ENCODE measurements at regions not wholly inside any gene's neighbourhood (a gene's known extent, or its start where the extent isn't known, plus 50 kb on each side); places are given as distances from the start of the nearest gene placed in this dataset.

GRCh38 chr1:82297139-82297896, 496.6 kb downstream of the ADGRL2 start:
- no peak for DNase-seq

GRCh38 chr1:82287556-82287955, 486.8 kb downstream of the ADGRL2 start:
- no peak for DNase-seq

- no peak for DNase-seq
Observed at GRCh38 chr1:82284213-82284612, 483.5 kb downstream of the ADGRL2 start.

- no peak for DNase-seq
Observed at GRCh38 chr1:82279241-82279640, 478.5 kb downstream of the ADGRL2 start.

GRCh38 chr1:82273816-82274215, 473.1 kb downstream of the ADGRL2 start:
- no peak for DNase-seq

GRCh38 chr1:82269431-82269830, 468.7 kb downstream of the ADGRL2 start:
- no peak for DNase-seq

- DNase-seq, result no peak
Observed at GRCh38 chr1:82268826-82269225, 468.1 kb downstream of the ADGRL2 start.

GRCh38 chr1:82266351-82266750, 465.6 kb downstream of the ADGRL2 start:
- DNase-seq, result no peak

- DNase-seq, result no peak
Observed at GRCh38 chr1:82265436-82265835, 464.7 kb downstream of the ADGRL2 start.

GRCh38 chr1:82264802-82265201, 464.1 kb downstream of the ADGRL2 start:
- DNase-seq, result no peak

- no peak for DNase-seq
Observed at GRCh38 chr1:82263396-82263795, 462.7 kb downstream of the ADGRL2 start.

GRCh38 chr1:82260666-82261065, 459.9 kb downstream of the ADGRL2 start:
- DNase-seq, result no peak

GRCh38 chr1:82260051-82260450, 459.3 kb downstream of the ADGRL2 start:
- no peak for DNase-seq

- no peak for DNase-seq
Observed at GRCh38 chr1:82258887-82259286, 458.2 kb downstream of the ADGRL2 start.

GRCh38 chr1:82246050-82246449, 445.3 kb downstream of the ADGRL2 start:
- DNase-seq, result no peak

GRCh38 chr1:82245345-82246014, 444.7 kb downstream of the ADGRL2 start:
- no peak for DNase-seq

- no peak for DNase-seq
Observed at GRCh38 chr1:82240571-82240970, 439.8 kb downstream of the ADGRL2 start.

- no peak for DNase-seq
Observed at GRCh38 chr1:82230667-82231066, 429.9 kb downstream of the ADGRL2 start.

GRCh38 chr1:82227306-82228095, 426.8 kb downstream of the ADGRL2 start:
- DNase-seq, result peak; percentile 29

GRCh38 chr1:82226186-82226505, 425.4 kb downstream of the ADGRL2 start:
- DNase-seq, result no peak

- no peak for DNase-seq
Observed at GRCh38 chr1:82225421-82226185, 424.9 kb downstream of the ADGRL2 start.

- no peak for DNase-seq
Observed at GRCh38 chr1:82223091-82223490, 422.4 kb downstream of the ADGRL2 start.

GRCh38 chr1:82221721-82222120, 421.0 kb downstream of the ADGRL2 start:
- peak; percentile 68 for DNase-seq
